SK-N-SH treated with all-trans-retinoic acid at 6 μM for 48 hours (cell line): ENCODE measurements at regions not wholly inside any gene's neighbourhood (a gene's known extent, or its start where the extent isn't known, plus 50 kb on each side); places are given as distances from the start of the nearest gene placed in this dataset.

ENCODE experiments used
- ATAC-seq: fragments of 200-7000 bp; cut with Tn5 transposase; 3 replicates; pipeline ENCODE4 v1.9.1; 2020; ENCODE audit warnings: mild to moderate bottlenecking, moderate library complexity
- ARNTL ChIP-seq: fragments of 450-650 bp; formaldehyde crosslinking; IDR thresholded peaks from 2 replicates; pipeline ENCODE4 v1.5.0; 2020; ENCODE audit warnings: low read depth, mild to moderate bottlenecking, moderate library complexity, borderline replicate concordance
- BACH2 ChIP-seq: fragments of 250-450 bp; sonication (Bioruptor Pico); IDR thresholded peaks from 2 replicates; pipeline ENCODE4 v1.9.0; 2021; ENCODE audit warnings: mild to moderate bottlenecking, borderline replicate concordance
- CSDC2 ChIP-seq: fragments of 250-450 bp; sonication (Bioruptor Pico); IDR thresholded peaks from 2 replicates; pipeline ENCODE4 v1.5.0; 2020; ENCODE audit warnings: mild to moderate bottlenecking, moderate library complexity
- CSRNP3 ChIP-seq: fragments of 250-450 bp; sonication (Bioruptor Pico); IDR thresholded peaks from 2 replicates; pipeline ENCODE4 v1.5.1; 2021; ENCODE audit warnings: mild to moderate bottlenecking, moderate library complexity
- ESRRG ChIP-seq: fragments of 250-450 bp; sonication (Bioruptor Pico); IDR thresholded peaks from 2 replicates; pipeline ENCODE4 v1.6.1; 2021; ENCODE audit warnings: mild to moderate bottlenecking
- GLIS3 ChIP-seq: fragments of 250-450 bp; sonication (Bioruptor Pico); IDR thresholded peaks from 2 replicates; pipeline ENCODE4 v1.5.0; 2020; ENCODE audit warnings: mild to moderate bottlenecking, moderate library complexity
- ISL1 ChIP-seq: fragments of 250-450 bp; sonication (Bioruptor Pico); IDR thresholded peaks from 2 replicates; pipeline ENCODE4 v2.1.2; 2022; ENCODE audit warnings: mild to moderate bottlenecking, moderate library complexity
- OSR1 ChIP-seq: fragments of 250-450 bp; sonication (Bioruptor Pico); IDR thresholded peaks from 2 replicates; pipeline ENCODE4 v1.8.0; 2022; ENCODE audit warnings: moderate library complexity, mild to moderate bottlenecking, inconsistent platforms
- POU6F1 ChIP-seq: fragments of 250-450 bp; sonication (Bioruptor Pico); IDR thresholded peaks from 2 replicates; pipeline ENCODE4 v1.8.0; 2021; ENCODE audit warnings: low read depth, mild to moderate bottlenecking, moderate library complexity, borderline replicate concordance
- PPARA ChIP-seq: fragments of 250-450 bp; sonication (Bioruptor Pico); IDR thresholded peaks from 2 replicates; pipeline ENCODE4 v1.5.0; 2020; ENCODE audit warnings: mild to moderate bottlenecking, borderline replicate concordance
- RARB ChIP-seq: fragments of 250-450 bp; sonication (Bioruptor Pico); IDR thresholded peaks from 2 replicates; pipeline ENCODE4 v1.8.0; 2021; ENCODE audit warnings: mild to moderate bottlenecking, moderate library complexity
- SNAI2 ChIP-seq: fragments of 250-450 bp; sonication (Bioruptor Pico); IDR thresholded peaks from 2 replicates; pipeline ENCODE4 v1.5.0; 2020; ENCODE audit warnings: mild to moderate bottlenecking, moderate library complexity
- TCF4 ChIP-seq: fragments of 250-450 bp; sonication (Bioruptor Pico); IDR thresholded peaks from 2 replicates; pipeline ENCODE4 v1.8.0; 2021; ENCODE audit warnings: mild to moderate bottlenecking, moderate library complexity, borderline replicate concordance
- ZC3H10 ChIP-seq: fragments of 250-450 bp; sonication (Bioruptor Pico); IDR thresholded peaks from 2 replicates; pipeline ENCODE4 v1.5.1; 2021; ENCODE audit warnings: mild to moderate bottlenecking, moderate library complexity
- ZFP3 ChIP-seq: fragments of 250-450 bp; sonication (Bioruptor Pico); IDR thresholded peaks from 2 replicates; pipeline ENCODE4 v1.5.0; 2020; ENCODE audit warnings: mild to moderate bottlenecking, moderate library complexity
- ZFP30 ChIP-seq: fragments of 450-650 bp; formaldehyde crosslinking; IDR thresholded peaks from 2 replicates; pipeline ENCODE4 v1.5.0; 2022; ENCODE audit warnings: mild to moderate bottlenecking, moderate library complexity
- ZNF565 ChIP-seq: fragments of 450-650 bp; formaldehyde crosslinking; conservative IDR thresholded peaks from 2 replicates; pipeline ENCODE4 v1.5.0; 2020; ENCODE audit warnings: low read depth, mild to moderate bottlenecking, moderate library complexity
- ZNF70 ChIP-seq: fragments of 450-650 bp; formaldehyde crosslinking; IDR thresholded peaks from 2 replicates; pipeline ENCODE4 v1.5.0; 2020; ENCODE audit warnings: mild to moderate bottlenecking, moderate library complexity
- ZNF8 ChIP-seq: fragments of 450-650 bp; formaldehyde crosslinking; IDR thresholded peaks from 2 replicates; pipeline ENCODE4 v1.5.0; 2020; ENCODE audit warnings: mild to moderate bottlenecking, moderate library complexity
- TF ChIP-seq, protein P1 (sequence below): fragments of 250-450 bp; sonication (Bioruptor Pico); IDR thresholded peaks from 2 replicates; pipeline ENCODE4 v1.5.1; 2020; ENCODE audit warnings: low read depth, mild to moderate bottlenecking, moderate library complexity
- TF ChIP-seq, protein P2 (sequence below): fragments of 250-450 bp; sonication (Bioruptor Pico); IDR thresholded peaks from 2 replicates; pipeline ENCODE4 v1.8.0; 2020; ENCODE audit warnings: mild to moderate bottlenecking, moderate library complexity, borderline replicate concordance

DNA sequence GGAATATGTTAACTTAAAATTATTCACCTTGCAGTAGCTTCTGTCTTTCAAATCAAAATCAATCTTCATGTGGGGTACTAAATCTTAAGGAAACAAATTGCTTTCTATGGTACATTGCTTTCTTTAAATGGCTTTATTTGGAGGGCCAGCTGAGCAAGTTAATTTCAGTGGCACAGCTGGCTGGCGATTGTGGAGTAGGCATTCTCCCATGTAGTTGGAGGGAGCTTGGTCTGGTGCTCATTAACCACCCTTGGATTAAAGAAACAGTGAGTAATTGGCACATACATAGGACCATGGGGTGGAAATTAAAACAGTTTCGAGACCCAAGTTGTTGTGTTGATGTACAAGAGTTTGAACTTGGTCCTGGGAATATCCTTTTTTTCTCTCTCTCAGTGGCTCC, 201.3 kb upstream of the CHD6 start:
- TF ChIP-seq ZC3H10 (no peak), GLIS3 (no peak), ZFP30 (CRISPR knock-in tag) (no peak), TCF4 (CRISPR knock-in tag) (no peak), RARB (CRISPR knock-in tag) (no peak), ESRRG (no peak)
- TF ChIP-seq, protein P1, sequence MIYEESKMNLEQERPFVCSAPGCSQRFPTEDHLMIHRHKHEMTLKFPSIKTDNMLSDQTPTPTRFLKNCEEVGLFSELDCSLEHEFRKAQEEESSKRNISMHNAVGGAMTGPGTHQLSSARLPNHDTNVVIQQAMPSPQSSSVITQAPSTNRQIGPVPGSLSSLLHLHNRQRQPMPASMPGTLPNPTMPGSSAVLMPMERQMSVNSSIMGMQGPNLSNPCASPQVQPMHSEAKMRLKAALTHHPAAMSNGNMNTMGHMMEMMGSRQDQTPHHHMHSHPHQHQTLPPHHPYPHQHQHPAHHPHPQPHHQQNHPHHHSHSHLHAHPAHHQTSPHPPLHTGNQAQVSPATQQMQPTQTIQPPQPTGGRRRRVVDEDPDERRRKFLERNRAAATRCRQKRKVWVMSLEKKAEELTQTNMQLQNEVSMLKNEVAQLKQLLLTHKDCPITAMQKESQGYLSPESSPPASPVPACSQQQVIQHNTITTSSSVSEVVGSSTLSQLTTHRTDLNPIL: no peak
- no peak for ATAC-seq

- no peak for ATAC-seq
- no peak for TF ChIP-seq ZC3H10
- no peak for TF ChIP-seq BACH2 (CRISPR knock-in tag)
- TF ChIP-seq, protein P1: no peak
- TF ChIP-seq ARNTL (CRISPR knock-in tag): no peak
- no peak for TF ChIP-seq ZNF70
- no peak for TF ChIP-seq PPARA (CRISPR knock-in tag)
- TF ChIP-seq RARB (CRISPR knock-in tag): no peak
- TF ChIP-seq GLIS3: no peak
- TF ChIP-seq, protein P2, sequence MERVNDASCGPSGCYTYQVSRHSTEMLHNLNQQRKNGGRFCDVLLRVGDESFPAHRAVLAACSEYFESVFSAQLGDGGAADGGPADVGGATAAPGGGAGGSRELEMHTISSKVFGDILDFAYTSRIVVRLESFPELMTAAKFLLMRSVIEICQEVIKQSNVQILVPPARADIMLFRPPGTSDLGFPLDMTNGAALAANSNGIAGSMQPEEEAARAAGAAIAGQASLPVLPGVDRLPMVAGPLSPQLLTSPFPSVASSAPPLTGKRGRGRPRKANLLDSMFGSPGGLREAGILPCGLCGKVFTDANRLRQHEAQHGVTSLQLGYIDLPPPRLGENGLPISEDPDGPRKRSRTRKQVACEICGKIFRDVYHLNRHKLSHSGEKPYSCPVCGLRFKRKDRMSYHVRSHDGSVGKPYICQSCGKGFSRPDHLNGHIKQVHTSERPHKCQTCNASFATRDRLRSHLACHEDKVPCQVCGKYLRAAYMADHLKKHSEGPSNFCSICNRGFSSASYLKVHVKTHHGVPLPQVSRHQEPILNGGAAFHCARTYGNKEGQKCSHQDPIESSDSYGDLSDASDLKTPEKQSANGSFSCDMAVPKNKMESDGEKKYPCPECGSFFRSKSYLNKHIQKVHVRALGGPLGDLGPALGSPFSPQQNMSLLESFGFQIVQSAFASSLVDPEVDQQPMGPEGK: no peak
- no peak for TF ChIP-seq ESRRG
- no peak for TF ChIP-seq SNAI2
- no peak for TF ChIP-seq ZFP30 (CRISPR knock-in tag)
- no peak for TF ChIP-seq CSDC2
These were observed 200.8 kb upstream of the CHD6 start for GRCh38 chr20:41818991-41819390.

- ATAC-seq: no peak
- TF ChIP-seq, protein P2: no peak
- no peak for TF ChIP-seq ZFP3 (CRISPR knock-in tag)
- TF ChIP-seq GLIS3: no peak
- no peak for TF ChIP-seq ZC3H10
- TF ChIP-seq CSRNP3: no peak
- TF ChIP-seq ZNF565: no peak
- TF ChIP-seq, protein P1: no peak
- TF ChIP-seq RARB (CRISPR knock-in tag): no peak
- TF ChIP-seq OSR1 (CRISPR knock-in tag): no peak
- no peak for TF ChIP-seq TCF4 (CRISPR knock-in tag)
- TF ChIP-seq ARNTL (CRISPR knock-in tag): no peak
- no peak for TF ChIP-seq ISL1 (CRISPR knock-in tag)
- no peak for TF ChIP-seq PPARA (CRISPR knock-in tag)
These were observed 200.2 kb upstream of the CHD6 start for GRCh38 chr20:41818369-41818768.

DNA sequence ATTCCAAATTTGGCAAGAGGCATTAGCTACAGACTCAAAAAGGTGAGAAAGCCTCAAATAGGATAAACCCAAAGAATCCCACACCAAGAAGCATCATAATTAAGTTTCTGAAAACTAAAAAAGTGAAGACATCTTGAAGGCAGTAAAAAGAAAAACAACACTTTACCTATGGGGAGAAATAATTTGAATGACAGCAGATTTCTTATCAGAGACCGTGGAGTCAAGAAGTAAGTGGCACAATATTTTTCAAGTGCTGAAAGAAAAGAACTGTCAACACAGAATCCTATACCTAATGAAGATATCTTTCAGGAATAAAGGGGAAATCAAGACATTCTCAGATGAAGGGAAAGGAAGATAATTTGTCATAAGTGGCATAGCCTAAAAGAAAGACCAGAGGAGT, 193.3 kb upstream of the CHD6 start:
- no peak for ATAC-seq
- no peak for TF ChIP-seq SNAI2
- TF ChIP-seq BACH2 (CRISPR knock-in tag): no peak
- TF ChIP-seq ZNF8 (CRISPR knock-in tag): no peak
- no peak for TF ChIP-seq ZFP30 (CRISPR knock-in tag)
- no peak for TF ChIP-seq ARNTL (CRISPR knock-in tag)
- TF ChIP-seq OSR1 (CRISPR knock-in tag): no peak
- TF ChIP-seq, protein P2: no peak
- TF ChIP-seq POU6F1 (CRISPR knock-in tag): no peak
- no peak for TF ChIP-seq PPARA (CRISPR knock-in tag)
- no peak for TF ChIP-seq CSDC2
- no peak for TF ChIP-seq ESRRG
- no peak for TF ChIP-seq ZFP3 (CRISPR knock-in tag)
